Endothelial cell of umbilical vein (primary cell): ENCODE measurements at regions not wholly inside any gene's neighbourhood (a gene's known extent, or its start where the extent isn't known, plus 50 kb on each side); places are given as distances from the start of the nearest gene placed in this dataset.

Experiments used
- CTCF ChIP-seq, 2 donors: IDR thresholded peaks; 1 replicate in 1 of 2; 2 replicates in 1 of 2; pipeline ENCODE4 v1.5.1; 2011; ENCODE audit warnings: low read length in 2 of 2, mild to moderate bottlenecking in 2 of 2, moderate library complexity in 2 of 2, control low read depth in 1 of 2, inconsistent platforms in 1 of 2, low read depth in 1 of 2; ENCODE audit not compliant: insufficient read depth in 1 of 2; ENCODE audit errors: extremely low read depth in 1 of 2
- EZH2 ChIP-seq: IDR thresholded peaks from 2 replicates; pipeline ENCODE4 v1.6.1; 2012; ENCODE audit warnings: borderline replicate concordance, low read depth, mild to moderate bottlenecking, moderate library complexity, low read length, inconsistent platforms; ENCODE audit not compliant: severe bottlenecking
- POLR2A ChIP-seq: IDR thresholded peaks from 2 replicates; pipeline ENCODE4 v1.6.1; 2012; ENCODE audit warnings: low read depth, mild to moderate bottlenecking, control low read depth, low read length
- POLR2AphosphoS5 ChIP-seq: IDR thresholded peaks from 2 replicates; pipeline ENCODE4 v1.6.1; 2012; ENCODE audit warnings: low read depth, mild to moderate bottlenecking, control low read depth, low read length, moderate library complexity; ENCODE audit not compliant: insufficient read depth
- TF ChIP-seq, protein P1 (sequence below): IDR thresholded peaks from 2 replicates; pipeline ENCODE4 v1.6.1; 2011; ENCODE audit not compliant: insufficient read depth, insufficient read length

- TF ChIP-seq CTCF (IDR thresholded peaks at IDR 0.05; ENCODE audit: extremely low read depth in 1 of 2, insufficient read depth in 1 of 2, low read depth in 1 of 2, low read length in 2 of 2) (no peak), POLR2AphosphoS5 (no peak), EZH2 (no peak), POLR2A (no peak)
- TF ChIP-seq, protein P1, sequence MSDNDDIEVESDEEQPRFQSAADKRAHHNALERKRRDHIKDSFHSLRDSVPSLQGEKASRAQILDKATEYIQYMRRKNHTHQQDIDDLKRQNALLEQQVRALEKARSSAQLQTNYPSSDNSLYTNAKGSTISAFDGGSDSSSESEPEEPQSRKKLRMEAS, result no peak
Observed at GRCh38 chr16:87067836-87068761, 249.1 kb downstream of the C16orf95 start.
